Occipital lobe (tissue), 1 donor: ENCODE measurements at regions not wholly inside any gene's neighbourhood (a gene's known extent, or its start where the extent isn't known, plus 50 kb on each side); places are given as distances from the start of the nearest gene placed in this dataset.

Source experiments
- DNase-seq: peaks from one replicate; lab custom pipeline; 2025; lab: John Stamatoyannopoulos, UW

- no peak for DNase-seq
Measured at GRCh38 chr10:108112218-108112617, 947.7 kb upstream of the SORCS1 start.

GRCh38 chr10:108104551-108105156, 940.1 kb upstream of the SORCS1 start:
- DNase-seq = no peak

GRCh38 chr10:108097258-108097657, 932.8 kb upstream of the SORCS1 start:
- no peak for DNase-seq

- no peak for DNase-seq
Measured at GRCh38 chr10:108095932-108096925, 931.7 kb upstream of the SORCS1 start.

- no peak for DNase-seq
Measured at GRCh38 chr10:108090476-108091215, 926.1 kb upstream of the SORCS1 start.

GRCh38 chr10:108086502-108086901, 922.0 kb upstream of the SORCS1 start:
- DNase-seq = no peak

GRCh38 chr10:108082596-108082995, 918.1 kb upstream of the SORCS1 start:
- DNase-seq = no peak

GRCh38 chr10:108078263-108078662, 913.8 kb upstream of the SORCS1 start:
- no peak for DNase-seq

GRCh38 chr10:108072466-108072865, 908.0 kb upstream of the SORCS1 start:
- DNase-seq = no peak

- no peak for DNase-seq
Measured at GRCh38 chr10:108070789-108071188, 906.3 kb upstream of the SORCS1 start.

GRCh38 chr10:108069096-108069495, 904.6 kb upstream of the SORCS1 start:
- DNase-seq = no peak

GRCh38 chr10:108064746-108065260, 900.3 kb upstream of the SORCS1 start:
- no peak for DNase-seq

GRCh38 chr10:108060246-108060645, 895.7 kb upstream of the SORCS1 start:
- no peak for DNase-seq

- DNase-seq = no peak
Measured at GRCh38 chr10:108055506-108055905, 891.0 kb upstream of the SORCS1 start.

- DNase-seq = no peak
Measured at GRCh38 chr10:108052981-108053380, 888.5 kb upstream of the SORCS1 start.

- DNase-seq = no peak
Measured at GRCh38 chr10:108051218-108051617, 886.7 kb upstream of the SORCS1 start.

GRCh38 chr10:108050626-108051025, 886.1 kb upstream of the SORCS1 start:
- DNase-seq = no peak

GRCh38 chr10:108049668-108050067, 885.2 kb upstream of the SORCS1 start:
- no peak for DNase-seq

- DNase-seq = no peak
Measured at GRCh38 chr10:108048898-108049297, 884.4 kb upstream of the SORCS1 start.

- no peak for DNase-seq
Measured at GRCh38 chr10:108039821-108040584, 875.5 kb upstream of the SORCS1 start.

GRCh38 chr10:108037061-108037460, 872.6 kb upstream of the SORCS1 start:
- no peak for DNase-seq
